ENCODE measurements at regions not wholly inside any gene's neighbourhood (a gene's known extent, or its start where the extent isn't known, plus 50 kb on each side); places are given as distances from the start of the nearest gene placed in this dataset.

DNA sequence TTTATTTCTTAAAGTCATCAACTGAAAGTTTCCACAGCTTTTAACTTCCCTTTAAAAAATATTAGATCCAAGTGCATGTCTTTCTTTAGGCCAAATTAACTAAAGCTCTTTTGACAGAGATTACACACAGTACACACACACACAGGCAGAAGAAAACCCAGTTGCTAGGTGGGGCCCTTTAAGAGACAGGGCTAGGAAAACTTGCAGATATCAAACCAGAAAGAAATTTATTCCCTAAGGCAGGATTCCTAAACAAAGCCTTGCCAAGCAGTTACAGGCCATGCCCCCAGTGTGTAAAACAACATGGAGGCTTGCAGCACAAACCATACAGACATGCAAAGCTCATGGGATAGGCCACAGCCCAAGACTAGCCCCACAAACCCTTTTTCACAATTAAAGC is 123.4 kb downstream of the FSCB start:
- TF ChIP-seq ZFP30 (CRISPR knock-in tag; IDR thresholded peaks at IDR 0.05) (no peak), ARNTL (CRISPR knock-in tag; IDR thresholded peaks at IDR 0.05; ENCODE audit: borderline replicate concordance, low read depth) (no peak), ZNF8 (CRISPR knock-in tag; IDR thresholded peaks at IDR 0.05) (no peak), ZNF565 (CRISPR knock-in tag; conservative IDR thresholded peaks at IDR 0.05; ENCODE audit: low read depth) (no peak), CREB5 (CRISPR knock-in tag; IDR thresholded peaks at IDR 0.05; ENCODE audit: low read depth) (no peak), OSR1 (CRISPR knock-in tag; IDR thresholded peaks at IDR 0.05) (no peak), POU6F1 (CRISPR knock-in tag; IDR thresholded peaks at IDR 0.05; ENCODE audit: borderline replicate concordance, low read depth) (no peak), RARB (CRISPR knock-in tag; IDR thresholded peaks at IDR 0.05) (no peak), SNAI2 (CRISPR knock-in tag; IDR thresholded peaks at IDR 0.05) (no peak), ESRRG (CRISPR knock-in tag; IDR thresholded peaks at IDR 0.05) (no peak)
- TF ChIP-seq, protein P1, sequence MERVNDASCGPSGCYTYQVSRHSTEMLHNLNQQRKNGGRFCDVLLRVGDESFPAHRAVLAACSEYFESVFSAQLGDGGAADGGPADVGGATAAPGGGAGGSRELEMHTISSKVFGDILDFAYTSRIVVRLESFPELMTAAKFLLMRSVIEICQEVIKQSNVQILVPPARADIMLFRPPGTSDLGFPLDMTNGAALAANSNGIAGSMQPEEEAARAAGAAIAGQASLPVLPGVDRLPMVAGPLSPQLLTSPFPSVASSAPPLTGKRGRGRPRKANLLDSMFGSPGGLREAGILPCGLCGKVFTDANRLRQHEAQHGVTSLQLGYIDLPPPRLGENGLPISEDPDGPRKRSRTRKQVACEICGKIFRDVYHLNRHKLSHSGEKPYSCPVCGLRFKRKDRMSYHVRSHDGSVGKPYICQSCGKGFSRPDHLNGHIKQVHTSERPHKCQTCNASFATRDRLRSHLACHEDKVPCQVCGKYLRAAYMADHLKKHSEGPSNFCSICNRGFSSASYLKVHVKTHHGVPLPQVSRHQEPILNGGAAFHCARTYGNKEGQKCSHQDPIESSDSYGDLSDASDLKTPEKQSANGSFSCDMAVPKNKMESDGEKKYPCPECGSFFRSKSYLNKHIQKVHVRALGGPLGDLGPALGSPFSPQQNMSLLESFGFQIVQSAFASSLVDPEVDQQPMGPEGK (CRISPR knock-in tag; IDR thresholded peaks at IDR 0.05; ENCODE audit: borderline replicate concordance), result no peak
- TF ChIP-seq, protein P2, sequence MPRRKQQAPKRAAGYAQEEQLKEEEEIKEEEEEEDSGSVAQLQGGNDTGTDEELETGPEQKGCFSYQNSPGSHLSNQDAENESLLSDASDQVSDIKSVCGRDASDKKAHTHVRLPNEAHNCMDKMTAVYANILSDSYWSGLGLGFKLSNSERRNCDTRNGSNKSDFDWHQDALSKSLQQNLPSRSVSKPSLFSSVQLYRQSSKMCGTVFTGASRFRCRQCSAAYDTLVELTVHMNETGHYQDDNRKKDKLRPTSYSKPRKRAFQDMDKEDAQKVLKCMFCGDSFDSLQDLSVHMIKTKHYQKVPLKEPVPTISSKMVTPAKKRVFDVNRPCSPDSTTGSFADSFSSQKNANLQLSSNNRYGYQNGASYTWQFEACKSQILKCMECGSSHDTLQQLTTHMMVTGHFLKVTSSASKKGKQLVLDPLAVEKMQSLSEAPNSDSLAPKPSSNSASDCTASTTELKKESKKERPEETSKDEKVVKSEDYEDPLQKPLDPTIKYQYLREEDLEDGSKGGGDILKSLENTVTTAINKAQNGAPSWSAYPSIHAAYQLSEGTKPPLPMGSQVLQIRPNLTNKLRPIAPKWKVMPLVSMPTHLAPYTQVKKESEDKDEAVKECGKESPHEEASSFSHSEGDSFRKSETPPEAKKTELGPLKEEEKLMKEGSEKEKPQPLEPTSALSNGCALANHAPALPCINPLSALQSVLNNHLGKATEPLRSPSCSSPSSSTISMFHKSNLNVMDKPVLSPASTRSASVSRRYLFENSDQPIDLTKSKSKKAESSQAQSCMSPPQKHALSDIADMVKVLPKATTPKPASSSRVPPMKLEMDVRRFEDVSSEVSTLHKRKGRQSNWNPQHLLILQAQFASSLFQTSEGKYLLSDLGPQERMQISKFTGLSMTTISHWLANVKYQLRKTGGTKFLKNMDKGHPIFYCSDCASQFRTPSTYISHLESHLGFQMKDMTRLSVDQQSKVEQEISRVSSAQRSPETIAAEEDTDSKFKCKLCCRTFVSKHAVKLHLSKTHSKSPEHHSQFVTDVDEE (CRISPR knock-in tag; IDR thresholded peaks at IDR 0.05), result no peak
